Ascending aorta (tissue), 2 donors: ENCODE measurements at regions not wholly inside any gene's neighbourhood (a gene's known extent, or its start where the extent isn't known, plus 50 kb on each side); places are given as distances from the start of the nearest gene placed in this dataset.

Source experiments
- DNase-seq, 2 donors: peaks; one replicate each; pipeline ENCODE4 v3.0.0-alpha.2; 2019; ENCODE audit warnings: low spot score in 2 of 2
- H3K27ac ChIP-seq, 2 donors: fragments of 200-600 bp; sonication (generic); one replicate each; pipeline ENCODE4 v1.5.1; 2016 to 2017; ENCODE audit warnings: mild to moderate bottlenecking in 1 of 2
- H3K27me3 ChIP-seq: fragments of 200-600 bp; sonication (generic); one replicate; pipeline ENCODE4 v1.5.1; 2017
- H3K36me3 ChIP-seq, 2 donors: fragments of 200-600 bp; sonication (generic); one replicate each; pipeline ENCODE4 v1.5.1; 2016
- H3K4me1 ChIP-seq, 2 donors: fragments of 200-600 bp; sonication (generic); one replicate each; pipeline ENCODE4 v1.5.1; 2016 to 2017; ENCODE audit warnings: mild to moderate bottlenecking in 1 of 2
- H3K4me3 ChIP-seq, 2 donors: fragments of 200-600 bp; sonication (generic); one replicate each; pipeline ENCODE4 v1.5.1; 2016 to 2017; ENCODE audit warnings: mild to moderate bottlenecking in 1 of 2
- H3K9me3 ChIP-seq, 2 donors: fragments of 200-600 bp; sonication (generic); one replicate each; pipeline ENCODE4 v1.5.1; 2016
- intact Hi-C: fragments of 100-400 bp; cut with DNase I; formaldehyde crosslinking; loops from one replicate; pipeline ENCODE4 v1.15.1; 2023
- TF ChIP-seq, protein P1 (sequence below), 3 experiments: fragments of 200-600 bp in 2 of 3; fragments of 450-650 bp in 1 of 3; sonication (generic) in 2 of 3; IDR thresholded peaks; one replicate each; pipeline ENCODE4 v1.5.1; 2016 to 2019; ENCODE audit warnings: antibody characterized with exemption in 3 of 3, mild to moderate bottlenecking in 1 of 3, moderate library complexity in 1 of 3

DNA sequence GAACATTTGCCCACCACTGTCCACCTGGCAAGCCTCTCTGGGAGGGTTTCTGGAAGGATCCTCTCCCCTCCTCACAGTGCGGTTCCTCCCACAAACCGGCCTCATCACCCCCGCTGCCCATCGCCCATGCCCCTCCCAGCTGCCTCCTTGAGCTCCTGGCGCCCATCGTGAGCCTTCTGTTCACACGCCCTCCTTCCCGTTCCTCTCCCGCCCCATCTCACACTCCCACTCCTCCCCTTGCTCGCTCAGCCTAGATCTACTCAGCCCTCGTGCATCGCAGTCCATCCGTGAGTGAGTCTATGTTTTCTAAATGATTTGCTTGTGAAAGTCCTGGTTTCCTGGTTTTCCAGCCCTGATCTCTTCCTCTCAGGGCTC, 119.1 kb upstream of the C1orf174 start:
- H3K9me3 ChIP-seq, result no peaks in the 10 kb centered on the region
- TF ChIP-seq, protein P1, sequence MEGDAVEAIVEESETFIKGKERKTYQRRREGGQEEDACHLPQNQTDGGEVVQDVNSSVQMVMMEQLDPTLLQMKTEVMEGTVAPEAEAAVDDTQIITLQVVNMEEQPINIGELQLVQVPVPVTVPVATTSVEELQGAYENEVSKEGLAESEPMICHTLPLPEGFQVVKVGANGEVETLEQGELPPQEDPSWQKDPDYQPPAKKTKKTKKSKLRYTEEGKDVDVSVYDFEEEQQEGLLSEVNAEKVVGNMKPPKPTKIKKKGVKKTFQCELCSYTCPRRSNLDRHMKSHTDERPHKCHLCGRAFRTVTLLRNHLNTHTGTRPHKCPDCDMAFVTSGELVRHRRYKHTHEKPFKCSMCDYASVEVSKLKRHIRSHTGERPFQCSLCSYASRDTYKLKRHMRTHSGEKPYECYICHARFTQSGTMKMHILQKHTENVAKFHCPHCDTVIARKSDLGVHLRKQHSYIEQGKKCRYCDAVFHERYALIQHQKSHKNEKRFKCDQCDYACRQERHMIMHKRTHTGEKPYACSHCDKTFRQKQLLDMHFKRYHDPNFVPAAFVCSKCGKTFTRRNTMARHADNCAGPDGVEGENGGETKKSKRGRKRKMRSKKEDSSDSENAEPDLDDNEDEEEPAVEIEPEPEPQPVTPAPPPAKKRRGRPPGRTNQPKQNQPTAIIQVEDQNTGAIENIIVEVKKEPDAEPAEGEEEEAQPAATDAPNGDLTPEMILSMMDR (IDR thresholded peaks at IDR 0.05), result no peak
- H3K4me1 ChIP-seq, result no peaks in the 10 kb centered on the region
- DNase-seq, result no peak
- H3K27ac ChIP-seq, result no peak overlapping the region
- intact Hi-C loops, result no loop called here
- no peaks in the 10 kb centered on the region for H3K36me3 ChIP-seq
- H3K27me3 ChIP-seq, result no peaks in the 10 kb centered on the region
- no peak overlapping the region for H3K4me3 ChIP-seq

DNA sequence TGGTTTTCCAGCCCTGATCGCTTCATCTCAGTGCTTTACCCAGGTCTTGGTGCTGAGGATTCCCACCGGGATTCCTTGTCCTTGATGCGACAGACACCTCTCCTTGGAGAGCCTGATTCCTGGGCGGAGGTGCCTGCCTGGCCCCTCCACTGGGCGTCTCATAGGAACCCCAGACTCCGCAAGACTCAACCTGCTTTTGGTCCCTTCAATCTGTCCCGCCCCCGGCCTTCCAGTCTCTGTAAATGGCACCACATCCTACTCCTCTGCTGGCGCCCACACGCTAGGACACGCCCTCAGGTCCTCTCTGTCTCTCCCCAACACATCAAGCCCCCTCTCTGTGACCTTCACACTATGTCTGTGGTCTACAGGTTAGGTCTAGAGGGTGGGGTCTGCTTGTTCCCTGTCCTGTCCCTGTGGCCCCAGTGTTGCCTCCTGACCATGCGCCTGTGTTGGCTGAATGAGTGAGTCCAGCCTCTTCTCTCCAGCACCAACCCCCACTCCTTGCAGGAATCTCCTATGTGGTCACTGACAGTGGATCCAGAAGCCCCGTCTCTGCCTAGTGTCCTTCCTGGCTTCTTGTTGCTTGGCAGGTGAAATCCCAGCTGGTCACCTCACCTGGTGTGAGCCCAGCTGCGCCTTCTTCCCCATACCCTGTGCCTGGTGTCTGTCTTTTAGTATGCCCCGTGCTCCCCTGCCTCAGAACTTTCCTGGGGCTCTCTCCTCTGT, 119.7 kb upstream of the C1orf174 start:
- no peak for DNase-seq
- no peaks in the 10 kb centered on the region for H3K36me3 ChIP-seq
- no peaks in the 10 kb centered on the region for H3K27me3 ChIP-seq
- H3K9me3 ChIP-seq, result no peaks in the 10 kb centered on the region
- no peaks in the 10 kb centered on the region for H3K4me1 ChIP-seq
- TF ChIP-seq, protein P1 (IDR thresholded peaks at IDR 0.05), result no peak
- H3K27ac ChIP-seq, result no peak overlapping the region
- no peak overlapping the region for H3K4me3 ChIP-seq
- intact Hi-C loops, result no loop called here

DNA sequence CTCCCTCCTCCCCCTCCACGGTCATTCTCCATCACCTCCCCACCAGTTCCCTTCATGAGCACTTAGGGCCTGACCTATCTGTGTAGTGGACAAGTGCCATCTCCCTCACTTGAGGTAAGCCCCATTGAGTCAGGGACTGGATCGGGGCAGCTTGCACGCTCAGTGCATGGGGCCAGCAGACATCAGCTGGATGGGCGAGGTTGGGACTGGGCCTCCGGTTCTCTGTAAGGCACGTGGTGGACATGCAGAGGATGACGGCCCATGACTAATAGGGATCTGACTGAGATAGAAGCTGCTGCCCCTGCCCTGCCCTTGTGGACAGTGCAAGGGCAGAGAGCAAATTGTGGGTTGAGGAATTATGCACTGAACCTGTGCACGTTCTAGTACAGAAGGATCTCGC, 120.4 kb upstream of the C1orf174 start:
- no peaks in the 10 kb centered on the region for H3K27me3 ChIP-seq
- no peaks in the 10 kb centered on the region for H3K4me1 ChIP-seq
- H3K9me3 ChIP-seq, result no peaks in the 10 kb centered on the region
- intact Hi-C loops, result no loop called here
- no peaks in the 10 kb centered on the region for H3K36me3 ChIP-seq
- TF ChIP-seq, protein P1 (IDR thresholded peaks at IDR 0.05), result no peak
- H3K4me3 ChIP-seq, result no peak overlapping the region
- no peak overlapping the region for H3K27ac ChIP-seq
- no peak for DNase-seq

DNA sequence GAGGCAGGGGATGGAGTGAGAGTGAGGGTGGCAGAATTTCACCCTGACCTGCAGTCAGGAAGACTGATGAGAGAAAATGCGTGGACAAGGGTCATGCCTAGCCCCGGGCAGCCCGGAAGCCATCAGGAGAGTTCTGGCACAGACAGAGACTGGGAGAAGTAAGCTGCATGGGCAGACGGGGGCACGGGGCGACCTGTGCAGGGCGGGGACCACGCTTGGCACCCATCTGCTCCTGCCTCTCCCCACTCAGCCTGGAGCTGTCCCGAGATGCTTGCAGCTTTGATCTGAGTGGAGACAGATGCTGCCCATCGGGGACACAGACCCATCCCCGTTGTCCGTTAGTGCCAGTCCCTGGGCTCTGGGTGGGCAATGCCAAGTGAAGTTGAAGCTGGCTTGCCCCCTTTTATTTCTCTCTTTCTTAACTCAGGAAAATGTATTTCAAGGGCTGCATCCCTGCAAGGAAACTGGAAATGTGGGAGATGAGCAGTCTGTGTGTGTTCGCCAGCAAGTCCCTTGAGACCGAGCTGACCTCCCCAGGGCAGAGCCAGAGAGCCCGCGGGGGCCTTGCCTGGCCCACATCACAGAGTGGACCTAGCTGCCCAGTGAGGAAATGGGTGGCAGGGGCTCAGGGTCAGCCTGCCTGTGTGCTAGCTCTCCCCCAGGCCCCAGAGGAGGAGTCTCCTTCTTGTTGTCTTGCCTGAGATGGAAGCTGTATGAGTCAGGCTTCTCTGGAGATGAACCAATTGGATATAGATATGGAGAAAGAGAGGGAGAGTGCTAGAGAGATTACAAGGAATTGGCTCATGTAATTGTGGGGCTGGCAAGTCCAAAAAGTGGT, 121.3 kb upstream of the C1orf174 start:
- TF ChIP-seq, protein P1 (IDR thresholded peaks at IDR 0.05), result no peak
- Histone ChIP-seq H3K4me3 (no peak overlapping the region), H3K27ac (no peak overlapping the region), H3K9me3 (no peaks in the 10 kb centered on the region), H3K27me3 (no peaks in the 10 kb centered on the region), H3K36me3 (no peaks in the 10 kb centered on the region), H3K4me1 (no peaks in the 10 kb centered on the region)
- intact Hi-C loops, result no loop called here
- no peak for DNase-seq

DNA sequence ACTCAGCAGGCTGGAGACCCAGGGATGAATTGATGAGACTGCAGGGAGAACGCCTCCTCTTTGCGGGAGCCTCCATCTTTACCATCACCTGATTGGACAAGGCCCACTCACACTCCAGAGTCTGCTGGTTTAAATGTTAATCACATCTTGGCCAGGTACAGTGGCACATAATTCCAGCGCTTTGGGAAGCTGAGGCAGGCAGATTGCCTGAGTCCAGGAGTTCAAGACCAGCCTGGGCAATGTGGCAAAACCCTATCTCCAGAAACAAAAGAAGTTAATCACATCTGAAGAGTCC, 121.8 kb upstream of the C1orf174 start:
- no peak overlapping the region for H3K27ac ChIP-seq
- DNase-seq, result no peak

More for the DNA sequence above, 121.8 kb upstream of the C1orf174 start:
- intact Hi-C loops, result no loop called here
- no peak overlapping the region for H3K4me3 ChIP-seq
- H3K4me1 ChIP-seq, result no peaks in the 10 kb centered on the region
- no peaks in the 10 kb centered on the region for H3K9me3 ChIP-seq
- H3K36me3 ChIP-seq, result no peaks in the 10 kb centered on the region
- no peaks in the 10 kb centered on the region for H3K27me3 ChIP-seq
- TF ChIP-seq, protein P1 (IDR thresholded peaks at IDR 0.05), result no peak
